OCI-LY7 (cell line): ENCODE measurements at regions not wholly inside any gene's neighbourhood (a gene's known extent, or its start where the extent isn't known, plus 50 kb on each side); places are given as distances from the start of the nearest gene placed in this dataset.
"Not testable (repeated sequence)": the region's sequence is repeated elsewhere in the genome, so short reads cannot be mapped to it uniquely, and the experiment has no call there.

Experiments used
- BruUV-seq: library from RNA; stranded (reverse); fragments of 400-500 nt; replicated peaks from 2 replicates; lab custom pipeline; 2021; lab: Mats Ljungman, UMichigan
- CTCF ChIA-PET: fragments of 300-600 bp; sonication (Branson Sonifier 250); formaldehyde crosslinking; loops from one replicate; lab custom pipeline; 2022; ENCODE audit warnings: antibody characterized with exemption; ENCODE audit not compliant: unreplicated experiment; lab: Charles Lee
- POLR2A ChIA-PET: fragments of 300-600 bp; sonication (Branson Sonifier 250); formaldehyde crosslinking; loops from one replicate; lab custom pipeline; 2022; ENCODE audit warnings: antibody characterized with exemption; lab: Charles Lee
- DNase-seq: peaks from one replicate; pipeline ENCODE4 v3.0.0-alpha.2; 2015; ENCODE audit warnings: low spot score
- H2AFZ ChIP-seq: fragments of 200-600 bp; sonication (generic), shearing (Covaris generic); 2 replicates; pipeline ENCODE4 v1.6.1; 2014; ENCODE audit warnings: mild to moderate bottlenecking, antibody characterized with exemption, low read length, moderate library complexity
- H3K27ac ChIP-seq: fragments of 200-600 bp; sonication (generic); 2 replicates; pipeline ENCODE4 v1.5.1; 2014; ENCODE audit warnings: mixed run types, low read depth, mild to moderate bottlenecking, moderate library complexity, low read length, inconsistent platforms; ENCODE audit not compliant: poor library complexity, severe bottlenecking
- H3K36me3 ChIP-seq: fragments of 200-600 bp; sonication (generic); 2 replicates; pipeline ENCODE4 v1.6.1; 2014; ENCODE audit warnings: mild to moderate bottlenecking, antibody characterized with exemption, low read length, moderate library complexity, mixed read lengths; ENCODE audit not compliant: insufficient read depth
- H3K4me1 ChIP-seq: fragments of 200-600 bp; sonication (generic); 2 replicates; pipeline ENCODE4 v1.5.1; 2014; ENCODE audit warnings: mild to moderate bottlenecking, low read length; ENCODE audit not compliant: insufficient read depth, poor library complexity, severe bottlenecking
- H3K4me2 ChIP-seq: fragments of 200-600 bp; sonication (generic); 2 replicates; pipeline ENCODE4 v1.6.1; 2014; ENCODE audit warnings: mild to moderate bottlenecking, low read length
- H3K4me3 ChIP-seq: fragments of 200-600 bp; sonication (generic); 2 replicates; pipeline ENCODE4 v1.5.1; 2014; ENCODE audit warnings: mild to moderate bottlenecking, low read depth, low read length; ENCODE audit not compliant: poor library complexity, severe bottlenecking
- H3K79me2 ChIP-seq: fragments of 200-600 bp; sonication (generic); 2 replicates; pipeline ENCODE4 v1.6.1; 2016; ENCODE audit warnings: low read depth, mild to moderate bottlenecking, low read length, moderate library complexity, mixed read lengths; ENCODE audit not compliant: insufficient read depth
- H3K9me2 ChIP-seq: fragments of 200-600 bp; sonication (generic); 2 replicates; pipeline ENCODE4 v1.6.1; 2016; ENCODE audit warnings: mild to moderate bottlenecking, low read length, mixed read lengths; ENCODE audit not compliant: insufficient read depth
- H3K9me3 ChIP-seq: fragments of 200-600 bp; sonication (generic); 2 replicates; pipeline ENCODE4 v1.6.1; 2014; ENCODE audit warnings: mild to moderate bottlenecking, mixed run types, low read length, mixed read lengths
- H4K20me1 ChIP-seq: fragments of 200-600 bp; sonication (generic); 2 replicates; pipeline ENCODE4 v1.6.1; 2014; ENCODE audit warnings: mild to moderate bottlenecking, antibody characterized with exemption, low read length, moderate library complexity, mixed read lengths; ENCODE audit not compliant: insufficient read depth
- CTCF ChIP-seq: fragments of 200-600 bp; sonication (generic); conservative IDR thresholded peaks from 2 replicates; pipeline ENCODE4 v1.5.1; 2014; ENCODE audit warnings: mild to moderate bottlenecking, antibody characterized with exemption, low read length, moderate library complexity, mixed read lengths
- EZH2phosphoT487 ChIP-seq: fragments of 200-600 bp; sonication (generic); IDR thresholded peaks from 2 replicates; pipeline ENCODE4 v1.6.1; 2018; ENCODE audit warnings: low read depth, borderline replicate concordance, mild to moderate bottlenecking, mixed run types, antibody characterized with exemption, low read length, moderate library complexity, mixed read lengths
- intact Hi-C: fragments of 100-400 bp; cut with micrococcal nuclease; formaldehyde crosslinking; loops from one replicate; pipeline ENCODE4 v1.10.0; 2022; ENCODE audit not compliant: unreplicated experiment

GRCh38 chr18:68176901-68177300 is 538.0 kb downstream of the TMX3 start:
- no TSS peak for BruUV-seq
- H3K79me2 ChIP-seq = no peaks in the 10 kb centered on the region
- ChIA-PET POLR2A (no interaction called here), CTCF (no interaction called here)
- no peak overlapping the region for H2AFZ ChIP-seq
- intact Hi-C loops = no loop called here
- no peak overlapping the region for H3K27ac ChIP-seq
- H3K4me1 ChIP-seq = no peaks in the 10 kb centered on the region
- no peak for DNase-seq
- H3K9me3 ChIP-seq = no peaks in the 10 kb centered on the region
- TF ChIP-seq CTCF (no peak), EZH2phosphoT487 (no peak)
- H3K4me3 ChIP-seq = no peak overlapping the region
- H4K20me1 ChIP-seq = no peaks in the 10 kb centered on the region
- no peaks in the 10 kb centered on the region for H3K9me2 ChIP-seq
- H3K4me2 ChIP-seq = no peak overlapping the region
- H3K36me3 ChIP-seq = no peaks in the 10 kb centered on the region

GRCh38 chr18:68172842-68173549 is 541.9 kb downstream of the TMX3 start:
- CTCF ChIA-PET = no interaction called here
- POLR2A ChIA-PET = no interaction called here
- H3K36me3 ChIP-seq = no peaks in the 10 kb centered on the region
- no peak for DNase-seq
- H3K4me2 ChIP-seq = no peak overlapping the region
- H4K20me1 ChIP-seq = no peaks in the 10 kb centered on the region
- no peak overlapping the region for H3K4me3 ChIP-seq
- no peak overlapping the region for H3K27ac ChIP-seq
- no peaks in the 10 kb centered on the region for H3K4me1 ChIP-seq
- no peaks in the 10 kb centered on the region for H3K9me2 ChIP-seq
- BruUV-seq = no TSS peak
- H3K9me3 ChIP-seq = no peaks in the 10 kb centered on the region
- no peaks in the 10 kb centered on the region for H3K79me2 ChIP-seq
- no peak overlapping the region for H2AFZ ChIP-seq
- intact Hi-C loops = no loop called here
- TF ChIP-seq CTCF (no peak), EZH2phosphoT487 (no peak)

DNA sequence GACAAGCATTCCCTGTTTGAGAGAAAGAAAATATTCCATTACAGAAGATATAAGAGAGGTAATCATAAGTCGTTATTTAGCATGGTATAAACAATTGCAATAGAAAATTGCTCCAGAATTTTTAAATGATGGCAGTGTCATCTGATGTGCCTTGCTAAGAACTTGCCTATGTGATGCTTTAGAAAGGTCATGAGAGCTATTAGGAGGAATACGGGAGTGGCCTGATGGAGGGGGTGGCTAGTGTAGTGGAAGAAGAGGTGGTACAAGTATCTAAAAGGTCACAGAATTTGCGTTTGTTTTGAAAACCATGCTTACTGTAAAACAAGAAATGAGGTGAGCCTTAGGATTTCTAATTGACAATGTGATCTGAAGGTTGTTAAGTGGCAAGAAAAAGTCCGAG is 550.0 kb downstream of the TMX3 start:
- no peak overlapping the region for H3K4me2 ChIP-seq
- H3K9me2 ChIP-seq = no peaks in the 10 kb centered on the region
- H2AFZ ChIP-seq = no peak overlapping the region
- CTCF ChIA-PET = no interaction called here
- no peak overlapping the region for H3K27ac ChIP-seq
- no peak for TF ChIP-seq CTCF
- DNase-seq = no peak
- no peaks in the 10 kb centered on the region for H3K9me3 ChIP-seq
- no peaks in the 10 kb centered on the region for H4K20me1 ChIP-seq
- BruUV-seq = no TSS peak
- POLR2A ChIA-PET = interaction anchor here (0.7 kb wide), 1 partner anchor 10 kb away, joined by 3 read pairs; no protein-coding TSS in a partner anchor
- H3K4me3 ChIP-seq = no peak overlapping the region
- intact Hi-C loops = no loop called here
- H3K36me3 ChIP-seq = no peaks in the 10 kb centered on the region
- H3K4me1 ChIP-seq = no peaks in the 10 kb centered on the region
- no peaks in the 10 kb centered on the region for H3K79me2 ChIP-seq

DNA sequence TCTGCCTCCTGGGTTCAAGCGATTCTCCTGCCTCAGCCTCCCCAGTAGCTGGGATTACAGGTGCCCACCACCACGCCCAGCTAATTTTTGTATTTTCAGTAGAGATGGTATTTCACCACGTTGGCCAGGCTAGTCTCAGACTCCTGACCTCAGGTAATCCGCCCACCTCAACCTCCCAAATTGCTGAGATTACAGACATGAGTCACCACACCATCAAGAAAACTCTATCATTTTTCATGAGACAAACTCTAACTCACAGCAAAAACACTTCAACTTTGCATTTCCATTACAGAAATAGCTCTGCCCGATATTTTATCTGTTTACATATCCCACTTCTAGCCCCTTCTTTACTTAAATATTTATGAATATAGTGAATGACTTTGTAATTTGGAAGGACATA is 561.1 kb downstream of the TMX3 start:
- POLR2A ChIA-PET, DNase-seq, H3K27ac ChIP-seq, H2AFZ ChIP-seq, H3K4me3 ChIP-seq, H3K36me3 ChIP-seq, H3K4me2 ChIP-seq, H3K4me1 ChIP-seq, H3K9me3 ChIP-seq, CTCF ChIA-PET, H3K79me2 ChIP-seq, H3K9me2 ChIP-seq, intact Hi-C loops, H4K20me1 ChIP-seq, BruUV-seq: not testable (repeated sequence)
